ENCODE measurements at regions not wholly inside any gene's neighbourhood (a gene's known extent, or its start where the extent isn't known, plus 50 kb on each side); places are given as distances from the start of the nearest gene placed in this dataset.

DNA sequence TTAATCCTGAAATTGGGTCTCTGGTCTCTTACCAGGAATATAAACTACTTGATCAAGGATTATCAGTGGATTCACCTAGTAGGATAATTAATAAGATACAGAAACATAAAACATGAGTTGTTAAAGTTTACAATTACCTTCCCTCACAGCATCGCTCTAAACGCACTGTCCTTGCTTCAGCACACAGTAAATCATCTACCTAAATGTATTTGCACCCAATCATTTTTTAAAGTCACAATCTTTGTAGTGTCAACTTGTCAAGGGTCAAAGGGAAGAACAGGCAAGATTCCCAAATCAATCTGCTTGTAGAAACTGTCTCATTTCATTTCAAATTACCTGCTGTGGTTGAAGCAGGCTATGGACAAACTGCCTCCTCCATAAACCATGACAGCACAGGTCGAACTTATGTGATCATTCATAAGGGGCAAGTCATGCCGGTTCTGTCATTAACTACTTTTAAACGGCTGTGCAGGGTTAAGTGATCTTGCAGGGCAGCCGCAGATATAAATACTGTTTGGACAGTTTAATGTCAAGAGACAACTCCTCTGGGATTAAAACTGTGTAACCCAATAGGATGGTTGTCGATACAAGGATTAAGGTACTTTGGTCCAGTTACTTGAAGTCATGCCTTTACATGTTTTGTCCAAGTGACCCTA lies 93.6 kb downstream of the ZNF281 start:
- FAIRE-seq (no peak), ATAC-seq (no peak), DNase-seq (ENCODE audit: extremely low read depth in 1 of 4, low spot score in 3 of 4) (no peak)
- Histone ChIP-seq H4K20me1 (replicated peaks; ENCODE audit: control insufficient read depth, insufficient read depth, low read length) (no peaks in the 10 kb centered on the region), H3K79me2 (ENCODE audit: control insufficient read depth, insufficient read depth, low read length) (no peaks in the 10 kb centered on the region), H3K9me3 (replicated peaks; ENCODE audit: control insufficient read depth, insufficient read depth, low read depth, low read length) (no peaks in the 10 kb centered on the region), H3K4me2 (ENCODE audit: insufficient read depth, low read length) (no peak overlapping the region), H2AFZ (ENCODE audit: low read depth, low read length) (no peak overlapping the region), H3K36me3 (ENCODE audit: control insufficient read depth, insufficient read depth, low read length) (no peaks in the 10 kb centered on the region), H3K9ac (ENCODE audit: insufficient read depth in 1 of 2, low read depth in 2 of 2, low read length in 2 of 2) (no peak overlapping the region), H3K9me1 (ENCODE audit: control insufficient read depth, insufficient read depth, low read length) (no peaks in the 10 kb centered on the region), H3K27me3 (ENCODE audit: control insufficient read depth in 2 of 2, insufficient read depth in 2 of 2, low read length in 2 of 2) (peaks cover 9 to 16% of the 10 kb centered on the region in 2 experiments; a peak in 4 of 5 replicates), H3K4me1 (replicated peaks in 1 of 2; ENCODE audit: control insufficient read depth in 2 of 2, insufficient read depth in 2 of 2, low read length in 2 of 2) (no peaks in the 10 kb centered on the region), H3K4me3 (no peak overlapping the region), H3K27ac (ENCODE audit: extremely low read depth, low read depth, low read length) (no peak overlapping the region)
- intact Hi-C loops (cut with micrococcal nuclease) (no loop called here), in situ Hi-C loops (cut with MboI) (no loop called here)
- CTCF ChIA-PET (ENCODE audit: low intra/inter-chr PET ratio) = no interaction called here
- BruUV-seq (replicated peaks) = no TSS peak
- no peak for TF ChIP-seq ZNF263 (CRISPR knock-in tag; IDR thresholded peaks at IDR 0.05; ENCODE audit: borderline replicate concordance)
- no peak for TF ChIP-seq E2F3 (CRISPR knock-in tag; IDR thresholded peaks at IDR 0.05)
- TF ChIP-seq, protein P1, sequence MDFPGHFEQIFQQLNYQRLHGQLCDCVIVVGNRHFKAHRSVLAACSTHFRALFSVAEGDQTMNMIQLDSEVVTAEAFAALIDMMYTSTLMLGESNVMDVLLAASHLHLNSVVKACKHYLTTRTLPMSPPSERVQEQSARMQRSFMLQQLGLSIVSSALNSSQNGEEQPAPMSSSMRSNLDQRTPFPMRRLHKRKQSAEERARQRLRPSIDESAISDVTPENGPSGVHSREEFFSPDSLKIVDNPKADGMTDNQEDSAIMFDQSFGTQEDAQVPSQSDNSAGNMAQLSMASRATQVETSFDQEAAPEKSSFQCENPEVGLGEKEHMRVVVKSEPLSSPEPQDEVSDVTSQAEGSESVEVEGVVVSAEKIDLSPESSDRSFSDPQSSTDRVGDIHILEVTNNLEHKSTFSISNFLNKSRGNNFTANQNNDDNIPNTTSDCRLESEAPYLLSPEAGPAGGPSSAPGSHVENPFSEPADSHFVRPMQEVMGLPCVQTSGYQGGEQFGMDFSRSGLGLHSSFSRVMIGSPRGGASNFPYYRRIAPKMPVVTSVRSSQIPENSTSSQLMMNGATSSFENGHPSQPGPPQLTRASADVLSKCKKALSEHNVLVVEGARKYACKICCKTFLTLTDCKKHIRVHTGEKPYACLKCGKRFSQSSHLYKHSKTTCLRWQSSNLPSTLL (IDR thresholded peaks at IDR 0.05) = no peak
- TF ChIP-seq SMARCC2 (IDR thresholded peaks at IDR 0.05; ENCODE audit: low read depth) = no peak
- POLR2A ChIA-PET = no interaction called here
- WGBS (ENCODE audit: insufficient coverage, low coverage, missing lambda C conversion rate) = 0% methylated on average over 7 of the region's 7 CpGs
